Glutamatergic neuron (in vitro differentiated cells): ENCODE measurements at regions not wholly inside any gene's neighbourhood (a gene's known extent, or its start where the extent isn't known, plus 50 kb on each side); places are given as distances from the start of the nearest gene placed in this dataset.
A peak's percentile ranks its signal among the peaks of the same experiment; 100 is the strongest.

Experiments used
- DNase-seq: peaks from one replicate; pipeline ENCODE4 v3.0.0; 2022
- H3K27ac Mint-ChIP-seq: one replicate; pipeline ENCODE4 v1.8.0; 2020; ENCODE audit warnings: mild to moderate bottlenecking, mixed read lengths, inconsistent platforms; ENCODE audit not compliant: unreplicated experiment
- H3K27me3 Mint-ChIP-seq: one replicate; pipeline ENCODE4 v1.8.0; 2020; ENCODE audit warnings: mild to moderate bottlenecking, moderate library complexity, mixed read lengths, inconsistent platforms; ENCODE audit not compliant: unreplicated experiment
- H3K36me3 Mint-ChIP-seq: one replicate; pipeline ENCODE4 v1.8.0; 2020; ENCODE audit warnings: mild to moderate bottlenecking, mixed read lengths, inconsistent platforms; ENCODE audit not compliant: unreplicated experiment
- H3K4me1 Mint-ChIP-seq: one replicate; pipeline ENCODE4 v1.8.0; 2020; ENCODE audit warnings: mild to moderate bottlenecking, low read depth, mixed read lengths, inconsistent platforms; ENCODE audit not compliant: unreplicated experiment
- H3K4me3 Mint-ChIP-seq: one replicate; pipeline ENCODE4 v1.8.0; 2020; ENCODE audit warnings: mild to moderate bottlenecking, mixed read lengths, inconsistent platforms; ENCODE audit not compliant: unreplicated experiment
- H3K9me3 Mint-ChIP-seq: one replicate; pipeline ENCODE4 v1.8.0; 2020; ENCODE audit warnings: mild to moderate bottlenecking, moderate library complexity, mixed read lengths, inconsistent platforms; ENCODE audit not compliant: unreplicated experiment
- CTCF ChIP-seq: fragments of 200-600 bp; sonication (generic); IDR thresholded peaks from one replicate; pipeline ENCODE4 v1.5.0; 2021; ENCODE audit not compliant: partially characterized antibody, unreplicated experiment

GRCh38 chr6:102204351-102204750 lies 810.8 kb downstream of the GRIK2 start:
- no peak overlapping the region for H3K27ac Mint-ChIP-seq
- H3K27me3 Mint-ChIP-seq, result no peaks in the 10 kb centered on the region
- H3K36me3 Mint-ChIP-seq, result peaks cover 8% of the 10 kb centered on the region
- H3K9me3 Mint-ChIP-seq, result peaks cover 6% of the 10 kb centered on the region
- no peak overlapping the region for H3K4me3 Mint-ChIP-seq
- no peaks in the 10 kb centered on the region for H3K4me1 Mint-ChIP-seq
- TF ChIP-seq CTCF, result no peak
- DNase-seq, result no peak

- Mint-ChIP-seq H3K4me3 (no peak overlapping the region), H3K4me1 (no peaks in the 10 kb centered on the region), H3K9me3 (no peaks in the 10 kb centered on the region), H3K36me3 (no peaks in the 10 kb centered on the region), H3K27ac (no peak overlapping the region), H3K27me3 (no peaks in the 10 kb centered on the region)
- no peak for DNase-seq
- no peak for TF ChIP-seq CTCF
These were observed 821.9 kb downstream of the GRIK2 start for GRCh38 chr6:102215425-102215824.

- Mint-ChIP-seq H3K27ac (no peak overlapping the region), H3K4me3 (no peak overlapping the region), H3K27me3 (no peaks in the 10 kb centered on the region), H3K36me3 (no peaks in the 10 kb centered on the region), H3K4me1 (no peaks in the 10 kb centered on the region), H3K9me3 (no peaks in the 10 kb centered on the region)
- TF ChIP-seq CTCF, result peak; percentile 27
- no peak for DNase-seq
These were observed 822.7 kb downstream of the GRIK2 start for GRCh38 chr6:102216232-102216631.

GRCh38 chr6:102223942-102224341 lies 830.4 kb downstream of the GRIK2 start:
- Mint-ChIP-seq H3K36me3 (no peaks in the 10 kb centered on the region), H3K27me3 (no peaks in the 10 kb centered on the region), H3K9me3 (no peaks in the 10 kb centered on the region), H3K27ac (no peak overlapping the region), H3K4me1 (no peaks in the 10 kb centered on the region), H3K4me3 (no peak overlapping the region)
- DNase-seq, result no peak
- no peak for TF ChIP-seq CTCF

GRCh38 chr6:102229271-102229670 lies 835.8 kb downstream of the GRIK2 start:
- no peak overlapping the region for H3K27ac Mint-ChIP-seq
- H3K27me3 Mint-ChIP-seq, result no peaks in the 10 kb centered on the region
- no peak for TF ChIP-seq CTCF
- H3K4me1 Mint-ChIP-seq, result no peaks in the 10 kb centered on the region
- H3K36me3 Mint-ChIP-seq, result no peaks in the 10 kb centered on the region
- DNase-seq, result no peak
- H3K9me3 Mint-ChIP-seq, result no peaks in the 10 kb centered on the region
- no peak overlapping the region for H3K4me3 Mint-ChIP-seq
